ENCODE measurements at regions not wholly inside any gene's neighbourhood (a gene's known extent, or its start where the extent isn't known, plus 50 kb on each side); places are given as distances from the start of the nearest gene placed in this dataset.
"Not testable (repeated sequence)": the region's sequence is repeated elsewhere in the genome, so short reads cannot be mapped to it uniquely, and the experiment has no call there.

- H4K8ac ChIP-seq (ENCODE audit: low read depth in 2 of 2, low read length in 2 of 2); BruUV-seq (replicated peaks); intact Hi-C loops (cut with micrococcal nuclease); CTCF ChIA-PET; H4K91ac ChIP-seq (ENCODE audit: insufficient read depth, low read depth, low read length); ATAC-seq (ENCODE audit: low read depth); H3K79me1 ChIP-seq (ENCODE audit: low read depth in 1 of 2, low read length in 2 of 2); H3K9me3 ChIP-seq (ENCODE audit: control insufficient read depth, insufficient read depth, low read length); H3K27me3 ChIP-seq (ENCODE audit: control insufficient read depth, insufficient read depth, low read length); H2BK20ac ChIP-seq (ENCODE audit: low read depth, low read length); H2BK120ac ChIP-seq (ENCODE audit: low read depth, low read length); H3K14ac ChIP-seq (replicated peaks; ENCODE audit: low read depth, low read length); in situ Hi-C loops (cut with MboI; ENCODE audit: low sequenced_read_pairs); dilution Hi-C loops (cut with HindIII; ENCODE audit: low sequenced_read_pairs, unreplicated experiment); H3K4me2 ChIP-seq (ENCODE audit: low read depth, low read length); H2AK9ac ChIP-seq (replicated peaks; ENCODE audit: low read depth, low read length, poor library complexity); DNase-seq; H3K4ac ChIP-seq (ENCODE audit: low read depth, low read length); H3K4me1 ChIP-seq (ENCODE audit: control insufficient read depth, insufficient read depth, low read length); H3K56ac ChIP-seq (ENCODE audit: extremely low read depth, insufficient read depth, low read length); H3K36me3 ChIP-seq (ENCODE audit: control insufficient read depth, insufficient read depth, low read length); H2BK15ac ChIP-seq (ENCODE audit: low read depth, low read length); H4K5ac ChIP-seq (ENCODE audit: low read depth, low read length); H2AFZ ChIP-seq (replicated peaks; ENCODE audit: low read length, poor library complexity); H3K9ac ChIP-seq (ENCODE audit: low read depth, low read length); H3K9me1 ChIP-seq (ENCODE audit: insufficient read depth, low read length); H2AK5ac ChIP-seq (ENCODE audit: low read depth, low read length); H3K23ac ChIP-seq (ENCODE audit: low read depth, low read length); H3K27ac ChIP-seq (ENCODE audit: insufficient read depth, low read length); POLR2A ChIA-PET (ENCODE audit: unreplicated experiment); H3K4me3 ChIP-seq (ENCODE audit: insufficient read depth, low read depth, low read length); H2BK5ac ChIP-seq (ENCODE audit: low read depth, low read length, poor library complexity, severe bottlenecking); H3K18ac ChIP-seq (ENCODE audit: low read depth, low read length); H4K20me1 ChIP-seq (ENCODE audit: insufficient read depth, low read length): not testable (repeated sequence)
- no CpG with 5 or more reads among the region's 4 CpGs for WGBS, 2 experiments (ENCODE audit: extremely low coverage in 2 of 2, insufficient read length in 1 of 2)
Observed at GRCh38 chr7:76716551-76716950, 89.5 kb upstream of the POMZP3 start.

GRCh38 chr7:76712926-76713325 is 85.8 kb upstream of the POMZP3 start:
- H4K5ac ChIP-seq (ENCODE audit: low read depth, low read length); H3K4me2 ChIP-seq (ENCODE audit: low read depth, low read length); H3K36me3 ChIP-seq (ENCODE audit: control insufficient read depth, insufficient read depth, low read length); H2AK9ac ChIP-seq (replicated peaks; ENCODE audit: low read depth, low read length, poor library complexity); H4K91ac ChIP-seq (ENCODE audit: insufficient read depth, low read depth, low read length); in situ Hi-C loops (cut with MboI; ENCODE audit: low sequenced_read_pairs); H3K27ac ChIP-seq (ENCODE audit: insufficient read depth, low read length); H3K27me3 ChIP-seq (ENCODE audit: control insufficient read depth, insufficient read depth, low read length); H3K4ac ChIP-seq (ENCODE audit: low read depth, low read length); H3K79me1 ChIP-seq (ENCODE audit: low read depth in 1 of 2, low read length in 2 of 2); H3K14ac ChIP-seq (replicated peaks; ENCODE audit: low read depth, low read length); H2AK5ac ChIP-seq (ENCODE audit: low read depth, low read length); ATAC-seq (ENCODE audit: low read depth); H2AFZ ChIP-seq (replicated peaks; ENCODE audit: low read length, poor library complexity); H2BK120ac ChIP-seq (ENCODE audit: low read depth, low read length); DNase-seq; BruUV-seq (replicated peaks); H2BK20ac ChIP-seq (ENCODE audit: low read depth, low read length); H2BK15ac ChIP-seq (ENCODE audit: low read depth, low read length); H3K4me3 ChIP-seq (ENCODE audit: insufficient read depth, low read depth, low read length); H3K4me1 ChIP-seq (ENCODE audit: control insufficient read depth, insufficient read depth, low read length); H3K9me1 ChIP-seq (ENCODE audit: insufficient read depth, low read length); POLR2A ChIA-PET (ENCODE audit: unreplicated experiment); H4K8ac ChIP-seq (ENCODE audit: low read depth in 2 of 2, low read length in 2 of 2); H2BK5ac ChIP-seq (ENCODE audit: low read depth, low read length, poor library complexity, severe bottlenecking); CTCF ChIA-PET; H3K18ac ChIP-seq (ENCODE audit: low read depth, low read length); H3K9ac ChIP-seq (ENCODE audit: low read depth, low read length); H3K56ac ChIP-seq (ENCODE audit: extremely low read depth, insufficient read depth, low read length); H3K9me3 ChIP-seq (ENCODE audit: control insufficient read depth, insufficient read depth, low read length); dilution Hi-C loops (cut with HindIII; ENCODE audit: low sequenced_read_pairs, unreplicated experiment); intact Hi-C loops (cut with micrococcal nuclease); H4K20me1 ChIP-seq (ENCODE audit: insufficient read depth, low read length); H3K23ac ChIP-seq (ENCODE audit: low read depth, low read length): not testable (repeated sequence)
- no CpG with 5 or more reads among the region's 3 CpGs for WGBS, 2 experiments (ENCODE audit: extremely low coverage in 2 of 2, insufficient read length in 1 of 2)

Data from IMR-90 (cell line).